ENCODE measurements at regions not wholly inside any gene's neighbourhood (a gene's known extent, or its start where the extent isn't known, plus 50 kb on each side); places are given as distances from the start of the nearest gene placed in this dataset.
"Not testable (repeated sequence)": the region's sequence is repeated elsewhere in the genome, so short reads cannot be mapped to it uniquely, and the experiment has no call there.

- not testable (repeated sequence) for H3K36me3 ChIP-seq (ENCODE audit: control insufficient read depth in 1 of 2, insufficient read depth in 2 of 2, low read length in 2 of 2); H3K9me3 ChIP-seq (ENCODE audit: control insufficient read depth in 1 of 2, low read length in 2 of 2); H3K27me3 ChIP-seq (ENCODE audit: control insufficient read depth in 1 of 2, insufficient read depth in 2 of 2, low read length in 2 of 2)
- Histone ChIP-seq H3K4me3 (ENCODE audit: low read depth in 1 of 2, low read length in 2 of 2) (peak overlapping the region; percentile 71), H3K9ac (ENCODE audit: low read depth in 1 of 2, low read length in 2 of 2) (peak overlapping the region; percentile 51 to 77), H3K27ac (ENCODE audit: low read depth, low read length) (peak overlapping the region; percentile 81), H3K4me1 (ENCODE audit: control insufficient read depth in 1 of 2, insufficient read depth in 2 of 2, low read length in 2 of 2) (peaks cover 18 to 24% of the 10 kb centered on the region in 2 donors)
Measured at GRCh38 chr6:27132282-27132531, 115.3 kb upstream of the PRSS16 start.

GRCh38 chr6:27132532-27133280 lies 114.8 kb upstream of the PRSS16 start:
- Histone ChIP-seq H3K4me1 (ENCODE audit: control insufficient read depth in 1 of 2, insufficient read depth in 2 of 2, low read length in 2 of 2) (peaks cover 18 to 24% of the 10 kb centered on the region in 2 donors), H3K9me3 (ENCODE audit: control insufficient read depth in 1 of 2, low read length in 2 of 2) (no peaks in the 10 kb centered on the region), H3K4me3 (ENCODE audit: low read depth in 1 of 2, low read length in 2 of 2) (peak overlapping the region; percentile 71 to 82), H3K9ac (ENCODE audit: low read depth in 1 of 2, low read length in 2 of 2) (peak overlapping the region; percentile 82 to 84), H3K27ac (ENCODE audit: low read depth, low read length) (peak overlapping the region; percentile 81), H3K36me3 (ENCODE audit: control insufficient read depth in 1 of 2, insufficient read depth in 2 of 2, low read length in 2 of 2) (no peaks in the 10 kb centered on the region), H3K27me3 (ENCODE audit: control insufficient read depth in 1 of 2, insufficient read depth in 2 of 2, low read length in 2 of 2) (no peaks in the 10 kb centered on the region)

- H3K36me3 ChIP-seq (ENCODE audit: control insufficient read depth in 1 of 2, insufficient read depth in 2 of 2, low read length in 2 of 2) = no peaks in the 10 kb centered on the region
- peaks cover 21 to 24% of the 10 kb centered on the region in 2 donors for H3K4me1 ChIP-seq (ENCODE audit: control insufficient read depth in 1 of 2, insufficient read depth in 2 of 2, low read length in 2 of 2)
- H3K27ac ChIP-seq (ENCODE audit: low read depth, low read length) = peak overlapping the region; percentile 77
- H3K27me3 ChIP-seq (ENCODE audit: control insufficient read depth in 1 of 2, insufficient read depth in 2 of 2, low read length in 2 of 2) = no peaks in the 10 kb centered on the region
- peak overlapping the region; percentile 82 to 84 for H3K9ac ChIP-seq (ENCODE audit: low read depth in 1 of 2, low read length in 2 of 2)
- peak overlapping the region; percentile 71 to 82 for H3K4me3 ChIP-seq (ENCODE audit: low read depth in 1 of 2, low read length in 2 of 2)
- no peaks in the 10 kb centered on the region for H3K9me3 ChIP-seq (ENCODE audit: control insufficient read depth in 1 of 2, low read length in 2 of 2)
Measured at GRCh38 chr6:27133281-27134227, 113.9 kb upstream of the PRSS16 start.

GRCh38 chr6:27135087-27135657 lies 112.3 kb upstream of the PRSS16 start:
- Histone ChIP-seq H3K9ac (ENCODE audit: low read depth in 1 of 2, low read length in 2 of 2) (no peak overlapping the region), H3K4me1 (ENCODE audit: control insufficient read depth in 1 of 2, insufficient read depth in 2 of 2, low read length in 2 of 2) (peaks cover 26 to 28% of the 10 kb centered on the region in 2 donors), H3K27ac (ENCODE audit: low read depth, low read length) (no peak overlapping the region), H3K4me3 (ENCODE audit: low read depth in 1 of 2, low read length in 2 of 2) (no peak overlapping the region), H3K27me3 (ENCODE audit: control insufficient read depth in 1 of 2, insufficient read depth in 2 of 2, low read length in 2 of 2) (no peaks in the 10 kb centered on the region), H3K36me3 (ENCODE audit: control insufficient read depth in 1 of 2, insufficient read depth in 2 of 2, low read length in 2 of 2) (no peaks in the 10 kb centered on the region), H3K9me3 (ENCODE audit: control insufficient read depth in 1 of 2, low read length in 2 of 2) (no peaks in the 10 kb centered on the region)

DNA sequence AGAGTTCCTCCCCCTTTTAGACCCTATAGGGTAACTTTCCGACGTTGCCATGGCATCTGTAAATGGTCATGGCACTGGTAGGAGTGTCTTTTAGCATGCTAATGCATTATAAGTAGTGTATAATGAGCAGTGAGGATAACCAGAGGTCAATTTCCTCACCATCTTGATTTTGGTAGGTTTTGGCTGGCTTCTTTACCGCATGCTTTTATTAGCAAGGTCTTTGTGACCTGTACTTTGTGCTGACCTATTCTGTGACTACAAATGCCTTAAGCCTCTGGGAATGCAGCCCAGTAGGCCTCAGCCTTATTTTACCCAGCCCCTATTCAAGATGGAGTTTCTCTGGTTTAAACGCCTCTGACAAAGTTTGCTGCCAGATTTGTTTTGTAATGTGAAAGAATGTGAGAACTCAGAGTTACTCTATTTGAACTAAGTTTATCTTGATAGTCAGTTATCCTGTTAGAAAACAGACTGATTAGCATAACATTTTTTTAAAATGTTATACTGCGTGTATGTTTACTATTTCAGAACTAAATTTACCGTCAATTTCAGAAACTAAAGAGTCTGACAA lies 111.3 kb upstream of the PRSS16 start:
- Histone ChIP-seq H3K9ac (ENCODE audit: low read depth in 1 of 2, low read length in 2 of 2) (no peak overlapping the region), H3K36me3 (ENCODE audit: control insufficient read depth in 1 of 2, insufficient read depth in 2 of 2, low read length in 2 of 2) (no peaks in the 10 kb centered on the region), H3K4me3 (ENCODE audit: low read depth in 1 of 2, low read length in 2 of 2) (no peak overlapping the region), H3K9me3 (ENCODE audit: control insufficient read depth in 1 of 2, low read length in 2 of 2) (no peaks in the 10 kb centered on the region), H3K27ac (ENCODE audit: low read depth, low read length) (no peak overlapping the region), H3K4me1 (ENCODE audit: control insufficient read depth in 1 of 2, insufficient read depth in 2 of 2, low read length in 2 of 2) (peaks cover 25% of the 10 kb centered on the region in 2 donors), H3K27me3 (ENCODE audit: control insufficient read depth in 1 of 2, insufficient read depth in 2 of 2, low read length in 2 of 2) (no peaks in the 10 kb centered on the region)

DNA sequence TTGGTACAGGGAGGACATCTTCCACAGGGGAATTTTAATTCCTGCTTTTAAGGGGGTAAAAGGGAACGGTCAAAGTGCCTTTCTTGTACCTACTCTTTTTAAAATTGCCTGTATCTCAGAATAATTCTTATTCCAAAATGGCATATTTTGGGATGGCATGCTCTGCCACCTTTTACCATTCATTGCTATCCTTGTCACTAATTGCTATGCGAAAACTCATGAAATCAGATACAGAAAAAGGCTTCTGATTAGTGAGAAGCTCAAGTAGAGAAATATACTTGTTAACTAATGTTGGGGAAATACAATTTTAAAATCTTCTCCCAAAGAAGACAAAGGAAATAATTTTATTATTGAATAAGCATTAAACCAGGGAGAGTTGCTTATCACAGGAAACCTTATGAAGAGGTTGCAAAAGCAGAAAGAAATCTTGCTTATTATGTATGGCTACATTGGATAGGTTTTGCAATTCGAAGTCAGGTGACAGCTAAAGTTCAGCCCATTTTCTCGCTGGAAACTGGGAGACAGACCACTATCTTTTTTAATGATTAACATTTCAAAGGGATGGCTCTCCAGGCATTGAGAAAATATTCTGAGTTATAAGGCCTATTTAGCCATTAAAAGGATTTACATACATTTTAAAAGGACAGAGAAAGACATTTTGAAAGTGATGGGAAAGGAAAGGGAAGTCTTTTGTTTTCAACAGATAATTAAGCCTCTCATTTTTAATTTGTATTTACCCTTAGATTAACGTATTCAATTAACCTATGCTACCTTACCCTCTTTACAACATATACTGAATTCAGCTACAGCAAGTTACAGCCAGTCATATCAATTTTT lies 110.3 kb upstream of the PRSS16 start:
- H3K4me3 ChIP-seq (ENCODE audit: low read depth in 1 of 2, low read length in 2 of 2) = no peak overlapping the region

GRCh38 chr6:27138406-27138805 lies 109.1 kb upstream of the PRSS16 start:
- no peaks in the 10 kb centered on the region for H3K36me3 ChIP-seq (ENCODE audit: control insufficient read depth in 1 of 2, insufficient read depth in 2 of 2, low read length in 2 of 2)
- H3K9ac ChIP-seq (ENCODE audit: low read depth in 1 of 2, low read length in 2 of 2) = no peak overlapping the region
- H3K4me3 ChIP-seq (ENCODE audit: low read depth in 1 of 2, low read length in 2 of 2) = peak overlapping the region in 1 of 2 donors; percentile 83
- no peaks in the 10 kb centered on the region for H3K9me3 ChIP-seq (ENCODE audit: control insufficient read depth in 1 of 2, low read length in 2 of 2)
- no peaks in the 10 kb centered on the region for H3K27me3 ChIP-seq (ENCODE audit: control insufficient read depth in 1 of 2, insufficient read depth in 2 of 2, low read length in 2 of 2)
- peaks cover 14 to 26% of the 10 kb centered on the region in 2 donors for H3K4me1 ChIP-seq (ENCODE audit: control insufficient read depth in 1 of 2, insufficient read depth in 2 of 2, low read length in 2 of 2)
- H3K27ac ChIP-seq (ENCODE audit: low read depth, low read length) = no peak overlapping the region

More for the DNA sequence above, 110.3 kb upstream of the PRSS16 start:
- H3K9me3 ChIP-seq (ENCODE audit: control insufficient read depth in 1 of 2, low read length in 2 of 2) = no peaks in the 10 kb centered on the region
- H3K4me1 ChIP-seq (ENCODE audit: control insufficient read depth in 1 of 2, insufficient read depth in 2 of 2, low read length in 2 of 2) = peaks cover 22 to 27% of the 10 kb centered on the region in 2 donors
- no peaks in the 10 kb centered on the region for H3K36me3 ChIP-seq (ENCODE audit: control insufficient read depth in 1 of 2, insufficient read depth in 2 of 2, low read length in 2 of 2)
- H3K27ac ChIP-seq (ENCODE audit: low read depth, low read length) = no peak overlapping the region
- H3K27me3 ChIP-seq (ENCODE audit: control insufficient read depth in 1 of 2, insufficient read depth in 2 of 2, low read length in 2 of 2) = no peaks in the 10 kb centered on the region
- H3K9ac ChIP-seq (ENCODE audit: low read depth in 1 of 2, low read length in 2 of 2) = no peak overlapping the region

- peaks cover 8 to 23% of the 10 kb centered on the region in 2 donors for H3K4me1 ChIP-seq (ENCODE audit: control insufficient read depth in 1 of 2, insufficient read depth in 2 of 2, low read length in 2 of 2)
- H3K4me3 ChIP-seq (ENCODE audit: low read depth in 1 of 2, low read length in 2 of 2) = peak overlapping the region; percentile 83 to 88
- no peaks in the 10 kb centered on the region for H3K9me3 ChIP-seq (ENCODE audit: control insufficient read depth in 1 of 2, low read length in 2 of 2)
- H3K9ac ChIP-seq (ENCODE audit: low read depth in 1 of 2, low read length in 2 of 2) = peak overlapping the region; percentile 71 to 83
- H3K27me3 ChIP-seq (ENCODE audit: control insufficient read depth in 1 of 2, insufficient read depth in 2 of 2, low read length in 2 of 2) = no peaks in the 10 kb centered on the region
- H3K27ac ChIP-seq (ENCODE audit: low read depth, low read length) = peak overlapping the region; percentile 86
- H3K36me3 ChIP-seq (ENCODE audit: control insufficient read depth in 1 of 2, insufficient read depth in 2 of 2, low read length in 2 of 2) = no peaks in the 10 kb centered on the region
Measured at GRCh38 chr6:27138837-27139755, 108.4 kb upstream of the PRSS16 start.

Data from duodenal mucosa (tissue), 2 donors.